ENCODE measurements at regions not wholly inside any gene's neighbourhood (a gene's known extent, or its start where the extent isn't known, plus 50 kb on each side); places are given as distances from the start of the nearest gene placed in this dataset.

DNA sequence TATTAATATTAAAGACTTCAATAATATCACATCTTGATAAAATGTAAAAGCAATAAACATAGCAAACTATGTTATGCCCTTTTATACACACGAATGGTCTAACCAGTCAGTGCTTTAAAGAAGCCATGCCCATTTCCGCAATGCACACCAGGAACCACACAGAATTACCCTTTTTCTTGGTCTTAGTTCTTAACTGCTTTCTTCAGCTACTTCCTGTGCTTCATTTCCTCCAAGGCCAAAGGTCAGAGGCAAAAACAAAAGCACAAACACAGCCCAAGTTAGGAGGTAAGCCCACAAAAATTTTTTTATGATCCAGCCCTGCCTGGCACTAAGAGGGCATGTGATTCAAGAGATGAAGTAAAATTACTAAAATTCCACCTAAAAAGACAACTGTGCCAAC, 267.2 kb downstream of the FBXO15 start:
- H3K27ac ChIP-seq (ENCODE audit: insufficient read length, low read depth, low read length), result no peak overlapping the region
- no peak overlapping the region for H2AK5ac ChIP-seq (ENCODE audit: insufficient read length, low read length)

More for the DNA sequence above, 267.2 kb downstream of the FBXO15 start:
- Histone ChIP-seq H3K79me2 (ENCODE audit: insufficient read depth, low read length) (no peaks in the 10 kb centered on the region), H3K23me2 (ENCODE audit: insufficient read length, low read depth, low read length, poor library complexity, severe bottlenecking) (no peaks in the 10 kb centered on the region), H3K18ac (ENCODE audit: insufficient read length, low read depth, low read length) (no peak overlapping the region), H2BK12ac (ENCODE audit: insufficient read length, low read depth, low read length) (no peak overlapping the region), H3K14ac (ENCODE audit: insufficient read depth, low read length) (no peak overlapping the region), H3K4me1 (ENCODE audit: insufficient read depth, low read length) (no peaks in the 10 kb centered on the region), H3K79me1 (ENCODE audit: insufficient read depth, low read depth, low read length, poor library complexity, severe bottlenecking) (no peaks in the 10 kb centered on the region), H3K4ac (ENCODE audit: low read depth, low read length) (no peak overlapping the region), H2BK20ac (ENCODE audit: low read depth, low read length, poor library complexity, severe bottlenecking) (no peak overlapping the region), H2BK120ac (ENCODE audit: low read depth, low read length, poor library complexity, severe bottlenecking) (no peak overlapping the region), H4K5ac (ENCODE audit: insufficient read length, low read depth, low read length) (no peak overlapping the region), H2BK15ac (ENCODE audit: low read depth, low read length) (no peak overlapping the region), H2BK5ac (ENCODE audit: insufficient read length, low read length) (no peak overlapping the region), H3K27me3 (ENCODE audit: insufficient read depth, low read length) (no peaks in the 10 kb centered on the region), H3K4me2 (ENCODE audit: insufficient read depth, insufficient read length, low read length) (no peak overlapping the region), H3K56ac (ENCODE audit: insufficient read length, low read depth, low read length) (no peak overlapping the region), H3T11ph (ENCODE audit: low read length) (no peak overlapping the region), H3K9me3 (ENCODE audit: control insufficient read depth, low read depth, low read length) (no peaks in the 10 kb centered on the region), H3K9ac (ENCODE audit: extremely low read depth, insufficient read length, low read length) (no peak overlapping the region), H2AFZ (ENCODE audit: low read length) (no peak overlapping the region), H4K91ac (ENCODE audit: insufficient read length, low read depth, low read length) (no peak overlapping the region), H4K20me1 (ENCODE audit: control insufficient read depth, insufficient read depth, insufficient read length) (no peaks in the 10 kb centered on the region), H4K8ac (replicated peaks; ENCODE audit: insufficient read length, low read depth, low read length) (no peak overlapping the region), H3K23ac (ENCODE audit: insufficient read length, low read depth, low read length) (no peak overlapping the region)
- peaks cover 0 to 6% of the 10 kb centered on the region in 2 experiments; a peak in 1 of 5 replicates for H3K9me3 Mint-ChIP-seq
- no CpG with 5 or more reads among the region's 2 CpGs for WGBS (ENCODE audit: extremely low coverage, insufficient read length, low lambda C conversion rate)
- no peak for TF ChIP-seq CTCF (conservative IDR thresholded peaks at IDR 0.05)
- no peak for DNase-seq
- H3K4me1 Mint-ChIP-seq, result peaks cover 0 to 3% of the 10 kb centered on the region in 2 experiments; a peak in 1 of 4 replicates
- H3K27ac Mint-ChIP-seq, result no peak overlapping the region
- H3K27me3 Mint-ChIP-seq (ENCODE audit: low read depth), result peaks cover 3% of the 10 kb centered on the region; the same call in 1 of the 2 replicates
- H3K36me3 Mint-ChIP-seq (ENCODE audit: insufficient read depth in 1 of 3, low read depth in 3 of 3), result 0 out of 7 replicates have a peak, but pooled peaks cover 0 to 2% (median 0%) of the 10 kb centered on the region in 3 experiments
- H3K4me3 Mint-ChIP-seq, result no peak overlapping the region

Data from H9 (cell line).